PC-3 (cell line): ENCODE measurements at regions not wholly inside any gene's neighbourhood (a gene's known extent, or its start where the extent isn't known, plus 50 kb on each side); places are given as distances from the start of the nearest gene placed in this dataset.

Experiments
- ATAC-seq: fragments of 200-7000 bp; cut with Tn5 transposase; 2 replicates; pipeline ENCODE4 v1.9.1; 2020; ENCODE audit warnings: mild to moderate bottlenecking, moderate library complexity
- BruUV-seq: library from RNA; stranded (reverse); fragments of 400-500 nt; replicated peaks from 2 replicates; lab custom pipeline; 2021; lab: Mats Ljungman, UMichigan
- CTCF ChIA-PET: fragments of 300-600 bp; sonication (Branson Sonifier 250); formaldehyde crosslinking; loops from one replicate; lab custom pipeline; 2022; ENCODE audit warnings: antibody characterized with exemption; lab: Charles Lee
- POLR2A ChIA-PET: fragments of 300-600 bp; sonication (Branson Sonifier 250); formaldehyde crosslinking; loops from one replicate; lab custom pipeline; 2022; ENCODE audit warnings: antibody characterized with exemption; ENCODE audit not compliant: unreplicated experiment; lab: Charles Lee
- DNase-seq: peaks from one replicate; pipeline ENCODE4 v3.0.0-alpha.2; 2015
- H2AFZ ChIP-seq: fragments of 300-600 bp; sonication (generic); 2 replicates; pipeline ENCODE4 v1.6.0; 2016; ENCODE audit warnings: antibody characterized with exemption, low read length
- H3F3A ChIP-seq: fragments of 300-600 bp; sonication (generic); one replicate; pipeline ENCODE4 v1.6.0; 2017; ENCODE audit warnings: antibody characterized with exemption, low read length, control low read depth, mild to moderate bottlenecking; ENCODE audit not compliant: unreplicated experiment
- H3K27ac ChIP-seq: fragments of 300-600 bp; sonication (generic); 2 replicates; pipeline ENCODE4 v1.5.1; 2016; ENCODE audit warnings: mild to moderate bottlenecking, low read length
- H3K27me3 ChIP-seq: fragments of 300-600 bp; sonication (generic); 2 replicates; pipeline ENCODE4 v1.6.1; 2016; ENCODE audit warnings: low read length, mixed read lengths
- H3K36me3 ChIP-seq: fragments of 300-600 bp; sonication (generic); 2 replicates; pipeline ENCODE4 v1.6.1; 2016; ENCODE audit warnings: low read depth, mixed run types, low read length, mixed read lengths
- H3K4me1 ChIP-seq: fragments of 300-600 bp; sonication (generic); 2 replicates; pipeline ENCODE4 v1.5.1; 2016; ENCODE audit warnings: low read length; ENCODE audit not compliant: insufficient read depth
- H3K4me2 ChIP-seq: fragments of 300-600 bp; sonication (generic); 2 replicates; pipeline ENCODE4 v1.6.0; 2016; ENCODE audit warnings: low read length
- H3K4me3 ChIP-seq: fragments of 300-600 bp; sonication (generic); 2 replicates; pipeline ENCODE4 v1.5.1; 2016; ENCODE audit warnings: mild to moderate bottlenecking, low read length, mixed read lengths
- H3K79me2 ChIP-seq: fragments of 300-600 bp; sonication (generic); 2 replicates; pipeline ENCODE4 v1.6.1; 2017; ENCODE audit warnings: low read length, mixed read lengths
- H3K9ac ChIP-seq: fragments of 300-600 bp; sonication (generic); 2 replicates; pipeline ENCODE4 v1.6.0; 2016; ENCODE audit warnings: mild to moderate bottlenecking, low read length
- H3K9me2 ChIP-seq: fragments of 300-600 bp; sonication (generic); replicated peaks from 2 replicates; pipeline ENCODE4 v1.6.1; 2016; ENCODE audit warnings: mixed run types, low read length, mixed read lengths
- H3K9me3 ChIP-seq: fragments of 300-600 bp; sonication (generic); 2 replicates; pipeline ENCODE4 v1.6.1; 2016; ENCODE audit warnings: low read length, mixed read lengths
- H4K20me1 ChIP-seq: fragments of 300-600 bp; sonication (generic); 2 replicates; pipeline ENCODE4 v1.6.1; 2016; ENCODE audit warnings: low read length, mixed read lengths
- CTCF ChIP-seq: fragments of 300-600 bp; sonication (generic); conservative IDR thresholded peaks from 2 replicates; pipeline ENCODE4 v1.5.1; 2017; ENCODE audit warnings: antibody characterized with exemption, low read depth, mild to moderate bottlenecking, low read length
- EZH2 ChIP-seq: fragments of 300-600 bp; sonication (generic); IDR thresholded peaks from one replicate; pipeline ENCODE4 v1.6.1; 2017; ENCODE audit warnings: antibody characterized with exemption, mild to moderate bottlenecking, low read length; ENCODE audit not compliant: unreplicated experiment
- EZH2phosphoT487 ChIP-seq: fragments of 300-600 bp; sonication (generic); IDR thresholded peaks from 2 replicates; pipeline ENCODE4 v1.6.1; 2018; ENCODE audit warnings: mild to moderate bottlenecking, antibody characterized with exemption, low read length, borderline replicate concordance
- intact Hi-C: fragments of 100-400 bp; cut with micrococcal nuclease; formaldehyde crosslinking; loops from 2 replicates; pipeline ENCODE4 v1.9.0; 2023

GRCh38 chrX:22629105-22629725, 356.5 kb downstream of the CBLL2 start:
- Histone ChIP-seq H3K4me2 (peak overlapping the region; percentile 17; the same call in 1 of the 2 replicates), H4K20me1 (no peaks in the 10 kb centered on the region), H3F3A (no peaks in the 10 kb centered on the region), H3K9ac (no peak overlapping the region), H3K4me1 (peaks cover 10% of the 10 kb centered on the region; the same call in 1 of the 2 replicates), H2AFZ (no peak overlapping the region), H3K9me2 (no peaks in the 10 kb centered on the region), H3K36me3 (no peaks in the 10 kb centered on the region), H3K27me3 (no peaks in the 10 kb centered on the region), H3K9me3 (no peaks in the 10 kb centered on the region), H3K27ac (no peak overlapping the region), H3K4me3 (no peak overlapping the region), H3K79me2 (no peaks in the 10 kb centered on the region)
- CTCF ChIA-PET, result interaction anchor here (0.6 kb wide), 1 partner anchor 286 kb away, joined by 3 read pairs; no protein-coding TSS in a partner anchor
- POLR2A ChIA-PET, result interaction anchor here (0.6 kb wide), 1 partner anchor 260 kb away, joined by 5 read pairs; no protein-coding TSS in a partner anchor
- TF ChIP-seq CTCF, result no peak
- TF ChIP-seq EZH2, result no peak
- TF ChIP-seq EZH2phosphoT487, result no peak
- intact Hi-C loops, result no loop called here
- BruUV-seq, result no TSS peak
- peak; percentile 64 for DNase-seq
- peak; percentile 90 for ATAC-seq

- POLR2A ChIA-PET, result no interaction called here
- ATAC-seq (no peak), DNase-seq (no peak)
- H3K27me3 ChIP-seq, result no peaks in the 10 kb centered on the region
- no peak overlapping the region for H3K27ac ChIP-seq
- TF ChIP-seq CTCF (no peak), EZH2phosphoT487 (no peak), EZH2 (no peak)
- H3K9me2 ChIP-seq, result no peaks in the 10 kb centered on the region
- BruUV-seq, result no TSS peak
- no peak overlapping the region for H3K4me3 ChIP-seq
- H3K36me3 ChIP-seq, result no peaks in the 10 kb centered on the region
- H3K4me1 ChIP-seq, result peaks cover 8% of the 10 kb centered on the region; the same call in 1 of the 2 replicates
- H3K9ac ChIP-seq, result no peak overlapping the region
- intact Hi-C loops, result no loop called here
- CTCF ChIA-PET, result no interaction called here
- no peaks in the 10 kb centered on the region for H3K79me2 ChIP-seq
- no peaks in the 10 kb centered on the region for H3K9me3 ChIP-seq
- H3F3A ChIP-seq, result no peaks in the 10 kb centered on the region
- H3K4me2 ChIP-seq, result no peak overlapping the region
- H4K20me1 ChIP-seq, result no peaks in the 10 kb centered on the region
- no peak overlapping the region for H2AFZ ChIP-seq
Measured at GRCh38 chrX:22634083-22634482, 361.4 kb downstream of the CBLL2 start.

- Histone ChIP-seq H3K27ac (no peak overlapping the region), H3K9me2 (no peaks in the 10 kb centered on the region), H3K4me1 (0 out of 2 replicates have a peak, but pooled peaks cover 2% of the 10 kb centered on the region), H2AFZ (no peak overlapping the region), H3K27me3 (no peaks in the 10 kb centered on the region), H3K36me3 (no peaks in the 10 kb centered on the region), H3K4me2 (no peak overlapping the region), H3K9me3 (no peaks in the 10 kb centered on the region), H3K9ac (no peak overlapping the region), H3K4me3 (no peak overlapping the region), H4K20me1 (no peaks in the 10 kb centered on the region), H3F3A (no peaks in the 10 kb centered on the region), H3K79me2 (no peaks in the 10 kb centered on the region)
- DNase-seq (no peak), ATAC-seq (no peak)
- CTCF ChIA-PET, result no interaction called here
- no TSS peak for BruUV-seq
- POLR2A ChIA-PET, result no interaction called here
- intact Hi-C loops, result no loop called here
- no peak for TF ChIP-seq CTCF
- TF ChIP-seq EZH2, result no peak
- no peak for TF ChIP-seq EZH2phosphoT487
Measured at GRCh38 chrX:22634751-22635150, 362.0 kb downstream of the CBLL2 start.
